HG03039 (cell line): ENCODE measurements at regions not wholly inside any gene's neighbourhood (a gene's known extent, or its start where the extent isn't known, plus 50 kb on each side); places are given as distances from the start of the nearest gene placed in this dataset.

ENCODE experiments used
- ATAC-seq: cut with Tn5 transposase; IDR thresholded peaks from one replicate; pipeline ENCODE4 v1.9.1; 2021; ENCODE audit warnings: mild to moderate bottlenecking, moderate library complexity; ENCODE audit not compliant: unreplicated experiment

DNA sequence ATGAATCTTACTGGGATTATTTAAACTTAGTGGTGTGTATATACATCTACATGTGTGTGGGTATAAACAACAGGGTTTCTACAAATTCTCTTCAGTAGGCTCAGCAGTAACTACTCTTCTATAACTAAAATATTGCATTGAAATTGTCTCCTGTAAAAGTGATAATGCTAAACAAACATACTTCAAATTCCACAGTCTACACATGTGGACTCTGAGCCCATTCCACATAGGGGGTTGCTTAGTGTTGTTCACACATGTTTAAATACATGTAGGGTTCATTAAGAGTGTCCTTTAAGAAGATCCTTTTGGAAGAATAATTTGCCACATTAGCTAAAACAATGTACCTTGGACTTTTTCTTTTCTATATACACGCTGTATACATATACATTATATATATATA lies 152.8 kb upstream of the VRK2 start:
- ATAC-seq: no peak

DNA sequence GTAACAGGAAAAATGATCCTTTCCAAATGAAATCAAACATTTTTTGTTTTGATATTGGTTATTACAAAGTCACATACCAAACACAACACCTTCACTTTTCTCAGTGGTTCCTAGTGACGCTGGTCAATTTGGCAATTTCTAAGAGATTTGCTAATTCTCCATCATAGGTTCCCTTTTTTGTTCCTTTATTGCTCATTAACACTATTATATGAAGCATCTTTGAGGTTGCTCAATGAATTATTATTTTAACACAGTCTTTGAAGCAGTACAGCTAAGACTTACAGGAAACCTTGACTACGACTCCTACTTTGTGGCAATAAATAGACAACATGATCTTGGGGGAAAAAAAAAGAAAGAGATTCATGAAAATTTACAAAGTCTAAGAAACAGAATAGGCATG lies 152.2 kb upstream of the VRK2 start:
- ATAC-seq: no peak

DNA sequence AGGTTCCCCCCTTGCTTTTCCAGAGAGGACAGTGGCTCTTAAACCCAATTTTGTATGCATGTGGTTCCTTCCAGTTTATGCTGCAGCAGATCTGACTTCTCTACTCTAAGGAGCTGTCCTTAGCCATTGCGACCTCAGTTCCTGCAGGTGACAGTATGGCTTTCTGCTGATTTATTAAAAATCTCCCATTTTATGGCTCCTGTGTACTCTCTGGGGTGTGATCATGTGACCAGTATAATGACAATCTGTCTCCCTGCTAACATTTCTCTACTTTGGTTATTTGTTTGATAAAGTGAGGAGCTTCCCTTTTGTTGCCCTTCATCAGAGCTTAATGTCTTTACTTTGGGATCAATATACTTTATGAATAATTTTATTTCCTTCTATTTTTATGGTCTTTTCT lies 148.7 kb upstream of the VRK2 start:
- ATAC-seq: no peak

DNA sequence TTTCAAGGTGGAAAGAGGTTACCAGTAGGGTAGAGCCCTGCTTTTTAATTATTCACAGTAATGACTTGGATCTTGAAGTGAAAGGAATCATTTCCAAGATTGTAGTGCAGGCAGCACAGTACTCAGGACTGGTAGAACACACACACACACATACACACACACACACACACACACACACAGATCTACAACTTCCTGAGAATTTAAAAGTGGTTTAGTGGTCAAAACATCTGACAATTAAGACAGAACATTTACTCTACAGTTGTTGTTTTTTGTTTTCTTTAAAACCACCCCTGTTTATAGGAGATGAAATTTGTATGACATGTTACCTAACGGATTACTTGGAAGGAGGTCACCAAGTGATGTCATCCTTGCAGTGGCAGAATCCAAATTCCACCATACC lies 146.7 kb upstream of the VRK2 start:
- ATAC-seq: no peak

DNA sequence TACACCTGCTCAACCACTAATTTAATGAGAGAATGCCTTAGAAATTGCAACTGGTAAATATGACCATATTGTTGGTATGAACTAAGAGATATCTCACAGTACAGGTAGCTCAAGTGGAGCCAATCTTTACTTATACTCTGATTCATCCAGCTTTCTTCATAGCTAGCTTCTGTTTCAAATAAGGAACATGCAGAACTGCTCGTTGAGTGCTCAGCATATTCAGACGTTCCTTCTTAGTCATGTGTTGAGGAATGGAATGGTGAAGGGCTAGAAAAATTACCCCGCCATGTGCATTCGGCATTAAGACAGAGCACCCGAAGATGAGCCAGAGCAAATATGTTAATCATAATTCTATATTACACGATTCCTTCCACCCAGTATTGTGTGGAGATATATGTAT lies 144.0 kb upstream of the VRK2 start:
- no peak for ATAC-seq

DNA sequence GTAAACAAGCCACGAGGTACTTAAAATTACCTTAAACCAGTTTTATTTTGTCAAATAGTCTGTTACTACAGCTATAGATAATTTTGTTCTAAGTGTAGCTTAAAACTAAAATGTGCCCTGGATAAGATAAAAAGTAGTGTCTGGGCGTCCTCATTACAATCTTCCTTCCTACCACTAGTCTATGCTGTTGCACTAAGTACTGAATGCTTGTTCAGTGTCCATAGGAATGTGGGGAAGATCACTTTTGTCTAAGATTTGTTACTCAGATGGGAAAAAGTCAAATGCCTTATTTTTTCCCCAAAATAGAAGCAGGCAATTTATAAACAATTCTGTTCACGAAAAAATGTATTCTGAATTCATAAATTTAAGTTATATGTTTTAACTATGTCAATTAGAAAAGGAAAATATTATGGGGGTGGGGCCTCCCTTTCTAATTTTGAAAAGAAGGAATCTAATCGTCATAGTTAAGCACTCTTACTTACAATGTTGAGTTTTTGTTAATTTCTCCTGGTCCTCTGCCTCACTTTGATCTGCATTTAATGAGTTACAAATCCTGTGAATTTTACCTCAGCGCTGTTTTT lies 140.4 kb upstream of the VRK2 start:
- peak; percentile 56 for ATAC-seq

DNA sequence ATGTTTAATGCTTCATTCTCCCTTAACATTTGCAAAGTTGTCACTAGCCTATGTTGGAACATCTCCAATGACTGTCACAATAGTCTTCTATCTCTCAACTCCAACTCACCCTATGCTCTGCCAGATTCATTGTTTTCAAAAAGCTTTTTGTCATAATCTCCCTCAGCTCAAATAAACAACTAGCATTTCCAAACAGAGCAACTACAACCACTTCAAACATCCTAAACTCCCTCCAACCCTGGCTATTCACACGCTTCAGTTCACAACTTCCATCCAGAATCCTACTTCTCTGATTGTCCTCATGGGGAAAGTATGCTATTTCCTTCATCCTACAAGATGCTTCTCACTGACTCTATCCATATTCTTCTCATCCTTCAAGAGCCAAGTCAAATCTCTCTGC lies 139.2 kb upstream of the VRK2 start:
- no peak for ATAC-seq

DNA sequence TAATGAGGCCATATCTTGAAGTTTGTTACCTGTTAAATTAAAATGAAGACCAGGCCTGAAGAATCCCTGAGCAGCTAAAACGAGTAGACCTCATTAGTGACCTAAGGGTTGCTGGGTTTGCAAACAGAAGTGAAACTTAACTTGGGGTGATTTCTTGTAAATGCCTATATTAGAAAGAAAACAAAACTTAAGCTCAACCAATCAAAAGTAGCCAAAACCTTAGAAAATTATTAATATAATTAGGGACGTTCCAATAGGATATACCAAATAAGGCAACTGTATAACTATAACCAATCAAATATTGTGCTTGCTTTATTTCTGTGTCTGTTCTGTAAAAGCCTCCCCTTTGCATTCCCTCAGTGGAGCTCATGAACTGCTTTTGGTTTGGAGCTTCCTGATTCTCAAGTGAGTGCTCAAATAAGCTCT lies 137.9 kb upstream of the VRK2 start:
- peak; percentile 83 for ATAC-seq

DNA sequence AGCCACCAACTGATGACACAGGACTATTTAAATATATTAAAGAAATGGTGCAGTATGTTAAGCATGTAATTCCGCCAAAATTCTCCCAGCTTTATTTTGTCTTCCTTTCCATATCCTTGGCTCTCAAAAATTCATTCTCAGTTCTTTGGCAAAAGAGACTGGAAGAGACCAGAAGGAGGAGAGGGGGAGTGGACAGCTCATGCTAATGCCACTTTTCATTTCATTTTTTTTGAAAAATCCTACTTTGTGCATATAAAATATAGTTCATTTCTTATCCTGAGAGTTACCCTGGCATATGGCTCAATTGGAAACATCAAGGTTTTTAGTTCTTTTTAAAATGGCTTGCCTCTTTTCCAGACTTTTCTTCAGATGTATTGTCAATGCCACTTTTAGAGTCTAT lies 128.5 kb upstream of the VRK2 start:
- ATAC-seq: no peak

DNA sequence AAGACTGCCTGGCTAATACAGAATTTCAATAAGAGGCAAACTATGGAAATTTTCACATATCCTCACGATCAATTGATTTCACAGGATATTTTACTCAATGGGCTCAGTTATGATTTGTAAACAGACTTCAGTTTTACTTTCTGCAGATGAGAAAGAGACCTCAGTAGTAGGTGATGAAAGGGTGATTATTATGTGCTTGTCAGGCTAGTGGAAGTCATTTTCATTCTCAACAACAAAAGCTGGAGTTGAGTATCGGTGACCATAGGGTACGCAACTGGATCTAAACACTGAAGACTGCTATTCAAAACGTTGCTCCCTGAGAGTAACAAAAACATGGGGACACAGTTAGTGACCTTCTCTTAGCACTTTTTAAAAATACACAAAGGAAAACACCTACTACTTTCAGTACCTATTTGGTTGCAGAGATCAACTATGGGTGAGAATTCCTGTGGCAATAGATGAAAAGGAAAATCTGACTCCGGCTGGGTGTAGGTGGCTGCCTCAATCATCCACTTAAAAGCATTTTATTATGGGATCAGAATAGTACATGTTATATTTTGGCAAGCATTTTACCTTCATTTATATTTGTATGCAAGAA lies 126.2 kb upstream of the VRK2 start:
- no peak for ATAC-seq

DNA sequence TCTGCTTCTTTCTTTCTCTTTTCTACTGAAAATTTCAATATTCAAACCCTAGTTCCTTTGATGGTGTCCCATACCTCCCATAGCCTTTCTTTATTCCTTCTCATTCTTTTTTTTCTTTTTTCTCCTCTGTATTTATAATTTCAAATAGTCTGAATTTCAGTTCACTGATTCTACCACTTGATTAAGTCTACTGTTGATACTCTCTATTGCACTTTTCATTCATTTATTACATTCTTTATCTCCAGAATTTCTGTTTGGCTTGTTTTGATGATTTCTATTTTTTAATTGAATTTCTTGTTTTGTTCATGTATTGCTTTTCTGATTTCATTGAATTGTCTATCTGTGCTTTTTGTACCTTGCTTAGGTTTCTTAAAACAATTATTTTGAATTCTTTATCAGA lies 111.9 kb upstream of the VRK2 start:
- ATAC-seq: no peak

DNA sequence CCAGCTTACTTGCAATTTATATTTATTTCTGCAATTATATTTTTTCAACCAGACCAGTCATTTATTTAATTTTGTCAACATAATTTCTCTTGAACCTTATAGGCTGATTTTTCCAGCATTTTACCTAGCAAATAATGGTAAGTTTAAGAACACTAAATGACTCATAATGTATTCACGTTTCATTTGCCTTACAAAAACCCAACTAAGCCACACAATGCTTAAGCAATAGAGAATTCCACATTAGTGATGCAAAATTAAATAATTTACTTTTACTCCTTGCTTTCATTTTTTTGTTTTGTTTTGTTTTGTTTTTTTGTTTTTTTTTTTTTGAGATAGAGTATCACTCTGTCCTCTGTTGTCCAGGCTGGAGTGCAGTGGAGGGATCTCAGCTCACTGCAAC lies 110.4 kb upstream of the VRK2 start:
- no peak for ATAC-seq

DNA sequence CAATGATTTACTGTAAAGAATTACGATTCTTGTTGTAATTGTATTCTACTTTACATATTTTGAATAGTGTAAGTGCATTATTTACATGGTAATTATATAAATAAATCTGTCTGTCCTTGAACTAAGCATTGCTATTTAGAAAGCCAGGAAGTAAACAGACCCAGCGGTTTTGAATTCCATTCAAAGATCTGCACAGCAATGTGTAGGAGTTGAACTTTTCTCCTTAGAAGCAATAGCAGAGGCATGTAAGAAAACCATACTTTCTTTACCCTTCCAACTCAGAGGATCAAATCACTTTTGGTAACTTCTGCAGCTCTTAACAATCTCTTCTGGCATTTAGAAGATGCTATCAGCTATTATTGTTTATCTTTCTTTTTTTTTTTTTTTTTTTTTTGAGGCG lies 109.2 kb upstream of the VRK2 start:
- ATAC-seq: no peak

DNA sequence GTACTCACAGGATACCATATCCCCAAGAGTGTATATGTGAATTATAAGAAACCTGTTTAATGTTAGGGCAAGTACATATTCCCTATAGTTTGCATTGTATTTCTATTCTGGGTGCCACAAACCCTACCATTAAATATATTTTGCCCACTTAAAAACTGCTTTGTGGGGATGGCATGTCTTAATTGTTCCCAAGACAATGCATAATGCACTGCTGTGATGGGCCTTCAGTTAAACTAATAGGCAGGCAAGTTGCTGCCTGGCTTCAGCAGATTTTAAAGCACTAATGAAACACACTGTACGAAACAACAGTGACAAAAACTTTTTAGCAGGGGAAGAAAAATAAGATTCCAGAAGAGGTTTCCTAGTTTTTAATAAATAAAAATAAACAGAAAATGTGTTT lies 104.8 kb upstream of the VRK2 start:
- no peak for ATAC-seq

DNA sequence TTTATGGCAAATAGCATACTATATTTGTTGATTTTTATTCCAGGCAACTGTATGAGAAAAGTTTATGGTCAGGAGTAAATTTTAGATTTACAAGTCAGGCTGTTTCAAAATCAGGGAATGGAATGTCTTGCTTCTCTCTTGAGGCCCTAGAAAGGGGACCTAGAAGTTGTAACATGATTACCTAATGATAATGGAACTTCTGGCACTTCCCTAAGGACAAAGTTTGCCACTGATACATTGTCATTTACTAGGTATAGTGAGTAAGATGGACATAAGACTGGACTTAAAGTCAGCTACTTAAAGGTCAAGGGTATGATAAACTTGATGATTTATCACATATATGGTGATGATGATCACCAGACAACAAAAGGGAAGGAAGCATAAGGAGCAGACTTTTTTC lies 103.3 kb upstream of the VRK2 start:
- ATAC-seq: no peak

DNA sequence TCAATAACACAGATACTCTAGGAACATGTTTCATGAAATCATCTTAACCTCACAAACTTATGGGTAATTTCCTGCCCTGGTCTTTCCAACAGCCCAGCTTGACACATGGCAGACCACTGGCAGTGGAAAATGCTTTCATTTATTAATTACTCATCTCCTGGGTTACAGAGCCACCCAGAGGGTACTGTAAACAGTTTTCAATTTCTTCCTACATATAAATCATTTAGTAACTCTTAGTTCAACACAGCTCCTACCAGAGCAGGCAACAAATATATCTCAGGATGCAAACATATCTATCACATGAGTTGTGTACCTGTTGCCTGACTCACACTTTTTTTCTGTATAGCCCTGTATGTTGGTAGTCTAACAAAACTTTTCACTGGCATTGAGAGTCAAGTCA lies 99.2 kb upstream of the VRK2 start:
- no peak for ATAC-seq

DNA sequence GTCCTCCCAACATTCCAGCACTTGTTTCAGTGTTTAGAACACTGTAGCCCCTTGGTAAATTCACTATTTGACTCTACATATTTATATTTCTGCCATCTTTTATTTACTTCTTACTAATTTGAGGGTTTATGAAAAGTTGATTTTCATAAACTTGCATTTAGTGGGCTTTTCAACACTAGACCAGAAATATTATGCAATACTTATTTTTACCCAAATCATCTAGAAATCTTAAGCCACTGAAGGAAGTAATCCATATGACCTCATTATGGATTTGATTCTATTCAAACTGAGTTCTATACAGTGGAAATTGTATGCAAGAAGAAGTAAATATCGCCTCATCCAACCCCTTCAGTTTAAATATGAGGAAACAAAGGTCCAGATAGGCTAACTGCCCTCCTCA lies 92.6 kb upstream of the VRK2 start:
- ATAC-seq: no peak

DNA sequence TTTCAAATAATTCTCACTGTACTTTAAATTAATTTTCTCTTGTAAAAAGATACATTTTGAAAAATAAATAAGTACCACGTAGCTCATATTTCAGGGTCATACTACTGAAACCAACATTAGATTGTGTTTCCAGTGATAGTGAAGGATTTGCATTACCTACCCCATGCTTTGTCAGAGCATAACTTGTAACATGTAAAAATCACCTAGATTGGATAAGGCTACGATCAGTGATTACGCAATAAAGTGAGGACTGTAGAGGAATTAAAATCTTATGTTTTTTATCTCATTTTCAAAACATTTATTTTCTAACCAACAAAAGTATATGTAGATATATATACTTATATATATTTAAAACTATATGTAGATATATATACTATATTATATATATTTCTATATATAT lies 89.4 kb upstream of the VRK2 start:
- no peak for ATAC-seq

DNA sequence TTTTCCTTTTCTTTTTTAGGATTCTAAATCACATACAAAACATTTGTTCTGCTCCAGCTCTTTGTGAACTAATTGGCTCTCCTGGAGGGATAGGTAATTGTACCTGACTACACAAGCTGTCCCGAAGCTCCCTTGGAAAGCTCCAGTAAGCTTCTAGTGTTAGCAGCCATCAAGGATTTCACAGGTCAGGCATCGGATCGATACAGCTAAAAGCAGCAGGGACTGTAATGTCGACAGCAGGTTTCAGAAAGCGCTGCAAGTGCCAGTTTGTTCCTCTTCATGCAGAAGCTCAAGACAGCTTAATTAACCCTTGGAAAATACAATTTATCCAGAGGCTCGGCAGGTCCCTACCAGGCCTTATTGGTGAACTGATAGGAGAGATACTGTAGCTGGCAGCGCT lies 87.2 kb upstream of the VRK2 start:
- ATAC-seq: no peak

DNA sequence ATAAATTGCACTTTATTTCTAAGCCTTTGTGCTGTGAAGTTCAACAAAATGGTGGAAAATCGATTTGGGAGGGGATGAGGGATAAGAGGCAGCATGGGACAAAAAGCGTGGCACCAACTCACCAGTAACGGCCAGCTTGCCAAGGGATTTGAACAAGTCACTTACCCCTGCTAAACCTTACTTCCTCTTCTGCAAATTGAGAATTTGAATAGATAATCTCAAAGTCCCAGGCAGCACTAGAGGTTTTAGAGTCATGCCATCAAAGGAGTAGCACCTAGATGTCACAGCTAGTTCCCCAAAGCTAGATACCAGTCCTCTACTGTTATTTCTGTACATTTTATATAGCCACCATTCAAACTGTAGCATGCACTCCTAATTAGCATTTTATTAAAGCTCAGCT lies 83.7 kb upstream of the VRK2 start:
- no peak for ATAC-seq

DNA sequence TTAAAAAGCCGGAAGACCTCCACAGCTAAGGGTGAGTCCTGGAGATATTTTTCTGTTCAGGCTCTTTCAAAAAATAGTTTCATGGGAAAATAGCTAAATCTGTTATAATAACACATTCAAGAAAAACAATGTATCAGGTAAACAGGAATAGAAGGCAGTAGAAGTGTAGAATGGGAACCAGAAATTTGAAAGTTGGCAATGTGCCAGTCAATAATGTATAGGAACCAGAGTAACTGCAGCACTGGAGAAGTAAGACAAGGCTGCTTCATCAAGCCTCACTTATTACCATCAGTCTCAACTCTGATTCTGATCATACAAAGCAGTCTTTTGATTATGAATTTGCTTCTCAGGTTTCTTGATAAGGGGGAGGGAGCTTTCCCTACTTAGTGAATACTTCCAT lies 81.4 kb upstream of the VRK2 start:
- ATAC-seq: no peak

DNA sequence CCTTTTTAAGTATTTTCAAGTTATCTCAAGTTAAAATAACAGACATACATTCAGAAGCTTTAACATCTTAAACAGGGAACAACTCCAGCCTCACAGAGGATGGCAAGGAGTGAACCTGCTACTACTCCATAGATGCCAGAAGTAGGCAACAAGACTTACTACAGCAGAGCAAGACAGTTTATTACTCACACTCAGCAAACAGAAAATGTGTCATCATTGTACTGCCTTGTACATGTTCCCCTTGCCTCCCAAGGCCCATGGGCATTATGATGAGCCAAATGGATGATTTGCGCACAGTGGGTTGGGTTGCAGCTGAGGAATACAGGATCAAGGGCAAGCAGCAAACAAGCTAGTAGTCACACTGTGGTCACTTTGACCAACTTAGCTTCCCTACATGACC lies 80.6 kb upstream of the VRK2 start:
- ATAC-seq: no peak

DNA sequence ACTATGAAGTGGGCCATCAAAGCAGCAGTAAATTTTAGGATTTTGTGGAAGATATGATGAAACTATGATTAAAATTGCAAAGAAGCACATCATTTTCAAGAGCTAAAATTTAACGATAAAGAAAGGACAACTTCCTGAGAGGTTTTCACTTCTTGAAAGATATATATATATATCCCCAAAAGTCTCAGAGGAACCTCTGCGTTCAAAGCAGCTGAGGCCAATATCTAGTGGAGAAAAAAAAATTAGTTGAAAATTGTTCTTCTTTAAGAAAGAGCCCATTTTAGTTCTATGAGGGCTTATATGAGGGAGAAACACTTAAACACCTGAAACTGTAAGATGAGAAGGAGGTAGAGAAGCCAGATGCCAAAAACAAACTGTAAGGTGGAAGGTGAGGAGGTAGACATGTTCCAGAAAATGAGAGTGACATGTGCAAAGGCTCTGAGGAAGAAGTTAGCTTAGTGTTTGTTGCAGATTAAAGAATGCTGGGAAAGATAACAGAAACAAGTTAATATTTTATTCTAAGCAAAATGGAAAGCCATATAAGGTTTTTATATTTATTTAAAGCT lies 72.9 kb upstream of the VRK2 start:
- no peak for ATAC-seq
